ENCODE measurements at regions not wholly inside any gene's neighbourhood (a gene's known extent, or its start where the extent isn't known, plus 50 kb on each side); places are given as distances from the start of the nearest gene placed in this dataset.

DNA sequence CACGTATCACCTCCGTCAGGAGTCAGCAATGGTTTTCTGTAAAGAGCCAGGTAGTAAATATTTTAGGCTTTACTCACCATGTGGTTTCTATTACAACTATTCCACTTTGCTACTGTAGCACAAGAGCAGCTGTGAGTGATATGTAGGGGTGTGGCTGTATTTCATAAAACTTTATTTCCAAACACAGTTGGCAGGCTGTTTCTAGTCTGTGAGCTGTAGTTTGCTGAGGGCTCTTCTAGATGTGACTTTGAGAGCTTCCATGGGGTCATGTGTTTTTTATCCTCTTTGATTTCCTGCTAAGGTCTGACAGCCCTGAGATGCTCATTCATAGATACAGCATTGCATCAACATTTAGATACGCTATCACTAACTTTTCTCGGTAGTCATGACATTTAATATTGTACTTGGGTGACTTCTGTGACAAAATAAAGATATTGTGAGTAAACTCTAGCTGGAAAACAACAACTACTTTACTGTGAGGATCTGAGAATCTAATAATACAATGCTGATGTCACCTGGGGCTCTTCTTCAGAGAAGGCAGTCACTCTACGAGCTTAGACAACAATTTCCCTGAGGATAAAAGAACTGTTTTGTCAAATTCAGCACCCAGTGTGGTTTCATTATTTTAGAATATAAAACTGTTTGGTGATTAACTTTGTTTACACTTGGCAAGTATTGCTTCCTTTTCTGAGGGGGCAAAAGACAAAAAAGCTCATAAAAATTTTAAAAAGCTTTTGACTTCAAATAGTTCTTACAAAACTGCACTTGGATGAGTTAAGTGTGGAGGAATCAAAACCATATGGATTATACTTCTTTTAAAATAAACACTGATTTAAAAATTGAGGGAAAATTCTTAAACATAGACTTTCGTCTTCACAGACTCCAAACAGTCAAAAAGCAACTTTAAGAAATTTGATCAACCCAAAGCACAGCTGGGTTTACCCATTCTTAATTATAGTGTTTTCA is 231.2 kb upstream of the DCN start:
- peak overlapping the region; percentile 56 for H3K4me3 Mint-ChIP-seq
- H3K36me3 Mint-ChIP-seq: no peaks in the 10 kb centered on the region
- DNase-seq (ENCODE audit: extremely low spot score, unreplicated experiment): no peak
- H3K9me3 Mint-ChIP-seq: no peaks in the 10 kb centered on the region
- peak overlapping the region; percentile 91 for H3K27ac Mint-ChIP-seq
- H3K4me1 Mint-ChIP-seq (ENCODE audit: unreplicated experiment): peaks cover 14% of the 10 kb centered on the region
- TF ChIP-seq CTCF (conservative IDR thresholded peaks at IDR 0.05): no peak
- H3K27me3 Mint-ChIP-seq: no peaks in the 10 kb centered on the region

- Mint-ChIP-seq H3K27ac (no peak overlapping the region), H3K4me3 (no peak overlapping the region), H3K27me3 (no peaks in the 10 kb centered on the region), H3K4me1 (ENCODE audit: unreplicated experiment) (peaks cover 10% of the 10 kb centered on the region), H3K9me3 (peaks cover 10% of the 10 kb centered on the region), H3K36me3 (peaks cover 4% of the 10 kb centered on the region)
- no peak for TF ChIP-seq CTCF (conservative IDR thresholded peaks at IDR 0.05)
- no peak for DNase-seq (ENCODE audit: extremely low spot score, unreplicated experiment)
Observed at GRCh38 chr12:91406920-91407341, 224.3 kb upstream of the DCN start.

- DNase-seq (ENCODE audit: extremely low spot score, unreplicated experiment): no peak
- Mint-ChIP-seq H3K4me3 (no peak overlapping the region), H3K4me1 (ENCODE audit: unreplicated experiment) (peaks cover 10% of the 10 kb centered on the region), H3K27ac (no peak overlapping the region), H3K27me3 (no peaks in the 10 kb centered on the region), H3K36me3 (peaks cover 4% of the 10 kb centered on the region), H3K9me3 (peaks cover 10% of the 10 kb centered on the region)
- no peak for TF ChIP-seq CTCF (conservative IDR thresholded peaks at IDR 0.05)
Observed at GRCh38 chr12:91404441-91404840, 221.8 kb upstream of the DCN start.

DNA sequence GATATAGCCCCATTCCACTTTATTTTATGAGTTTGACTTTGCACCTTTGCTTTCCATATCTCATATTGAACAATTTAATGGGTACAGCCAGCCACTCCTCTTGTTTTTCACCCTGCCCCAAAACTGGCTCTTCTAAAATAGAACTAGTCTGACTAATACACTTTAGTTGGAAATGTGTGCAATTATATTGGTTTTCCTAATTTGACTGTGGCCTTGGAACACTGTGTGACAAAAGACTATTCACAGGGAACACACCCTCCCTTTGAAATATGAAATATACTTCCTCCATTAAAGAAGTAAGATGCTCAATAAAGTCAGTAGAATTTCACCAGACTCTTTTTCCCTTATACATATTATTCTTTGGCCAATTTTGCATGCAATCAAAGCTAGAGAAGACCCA is 218.6 kb upstream of the DCN start:
- Mint-ChIP-seq H3K4me3 (no peak overlapping the region), H3K9me3 (peaks cover 10% of the 10 kb centered on the region), H3K27ac (no peak overlapping the region), H3K36me3 (peaks cover 4% of the 10 kb centered on the region), H3K27me3 (no peaks in the 10 kb centered on the region), H3K4me1 (ENCODE audit: unreplicated experiment) (peaks cover 10% of the 10 kb centered on the region)
- TF ChIP-seq CTCF (conservative IDR thresholded peaks at IDR 0.05): no peak
- no peak for DNase-seq (ENCODE audit: extremely low spot score, unreplicated experiment)

DNA sequence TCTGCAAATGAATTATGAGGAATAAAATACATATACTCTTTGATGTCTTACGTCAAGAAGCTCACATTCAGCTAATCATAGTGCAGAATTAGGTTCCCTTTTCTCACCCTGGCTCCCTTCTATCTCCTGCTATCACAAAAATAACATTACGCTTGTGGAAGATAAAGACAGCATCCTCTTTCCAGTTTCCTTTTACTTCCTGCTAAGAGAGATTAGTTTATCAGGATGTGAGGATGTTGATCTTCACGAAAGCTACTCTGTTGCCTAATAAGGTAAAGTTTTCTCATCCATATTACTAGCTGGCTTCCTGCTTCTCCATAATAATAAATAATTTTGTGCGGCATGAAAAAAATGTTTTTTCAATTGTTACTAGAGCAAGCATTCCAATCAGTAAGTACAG is 217.7 kb upstream of the DCN start:
- peaks cover 2% of the 10 kb centered on the region for H3K9me3 Mint-ChIP-seq

More for the DNA sequence above, 217.7 kb upstream of the DCN start:
- Mint-ChIP-seq H3K4me1 (ENCODE audit: unreplicated experiment) (peaks cover 10% of the 10 kb centered on the region), H3K4me3 (no peak overlapping the region), H3K27ac (no peak overlapping the region), H3K36me3 (no peaks in the 10 kb centered on the region), H3K27me3 (no peaks in the 10 kb centered on the region)
- no peak for DNase-seq (ENCODE audit: extremely low spot score, unreplicated experiment)
- TF ChIP-seq CTCF (conservative IDR thresholded peaks at IDR 0.05): no peak
